ENCODE measurements at regions not wholly inside any gene's neighbourhood (a gene's known extent, or its start where the extent isn't known, plus 50 kb on each side); places are given as distances from the start of the nearest gene placed in this dataset.

- BruUV-seq (replicated peaks) = no TSS peak
- no peaks in the 10 kb centered on the region for H3K27me3 ChIP-seq (ENCODE audit: control insufficient read depth in 2 of 2, insufficient read depth in 2 of 2, low read length in 2 of 2)
- no peaks in the 10 kb centered on the region for H3K9me1 ChIP-seq (ENCODE audit: control insufficient read depth, insufficient read depth, low read length)
- no peak overlapping the region for H3K9ac ChIP-seq (ENCODE audit: insufficient read depth in 1 of 2, low read depth in 2 of 2, low read length in 2 of 2)
- FAIRE-seq (peak; percentile 67), DNase-seq (ENCODE audit: extremely low read depth in 1 of 4, low spot score in 3 of 4) (no peak), ATAC-seq (no peak)
- H2AFZ ChIP-seq (ENCODE audit: low read depth, low read length) = no peak overlapping the region
- no peaks in the 10 kb centered on the region for H3K4me1 ChIP-seq (replicated peaks in 1 of 2; ENCODE audit: control insufficient read depth in 2 of 2, insufficient read depth in 2 of 2, low read length in 2 of 2)
- ChIA-PET POLR2A (no interaction called here), CTCF (ENCODE audit: low intra/inter-chr PET ratio) (no interaction called here)
- intact Hi-C loops (cut with micrococcal nuclease) (no loop called here), in situ Hi-C loops (cut with MboI) (no loop called here)
- H3K9me3 ChIP-seq (replicated peaks; ENCODE audit: control insufficient read depth, insufficient read depth, low read depth, low read length) = no peaks in the 10 kb centered on the region
- H3K4me3 ChIP-seq = no peak overlapping the region
- TF ChIP-seq FOXP4 (CRISPR knock-in tag; IDR thresholded peaks at IDR 0.05; ENCODE audit: borderline replicate concordance) (no peak), CSDE1 (IDR thresholded peaks at IDR 0.05) (no peak), MTA1 (IDR thresholded peaks at IDR 0.05; ENCODE audit: borderline replicate concordance) (no peak)
- no peak overlapping the region for H3K4me2 ChIP-seq (ENCODE audit: insufficient read depth, low read length)
- no peaks in the 10 kb centered on the region for H4K20me1 ChIP-seq (replicated peaks; ENCODE audit: control insufficient read depth, insufficient read depth, low read length)
- no peaks in the 10 kb centered on the region for H3K79me2 ChIP-seq (ENCODE audit: control insufficient read depth, insufficient read depth, low read length)
- H3K36me3 ChIP-seq (ENCODE audit: control insufficient read depth, insufficient read depth, low read length) = no peaks in the 10 kb centered on the region
- WGBS (ENCODE audit: insufficient coverage, low coverage, missing lambda C conversion rate) = 0% methylated on average over 2 of the region's 2 CpGs
- no peak overlapping the region for H3K27ac ChIP-seq (ENCODE audit: extremely low read depth, low read depth, low read length)
Measured at GRCh38 chr15:99873451-99873850, 140.2 kb upstream of the LYSMD4 start.

- Histone ChIP-seq H3K27ac (ENCODE audit: extremely low read depth, low read depth, low read length) (no peak overlapping the region), H2AFZ (ENCODE audit: low read depth, low read length) (no peak overlapping the region), H3K79me2 (ENCODE audit: control insufficient read depth, insufficient read depth, low read length) (no peaks in the 10 kb centered on the region), H4K20me1 (replicated peaks; ENCODE audit: control insufficient read depth, insufficient read depth, low read length) (no peaks in the 10 kb centered on the region), H3K9ac (ENCODE audit: insufficient read depth in 1 of 2, low read depth in 2 of 2, low read length in 2 of 2) (no peak overlapping the region), H3K9me3 (replicated peaks; ENCODE audit: control insufficient read depth, insufficient read depth, low read depth, low read length) (no peaks in the 10 kb centered on the region), H3K36me3 (ENCODE audit: control insufficient read depth, insufficient read depth, low read length) (no peaks in the 10 kb centered on the region), H3K27me3 (ENCODE audit: control insufficient read depth in 2 of 2, insufficient read depth in 2 of 2, low read length in 2 of 2) (no peaks in the 10 kb centered on the region), H3K4me3 (no peak overlapping the region), H3K9me1 (ENCODE audit: control insufficient read depth, insufficient read depth, low read length) (no peaks in the 10 kb centered on the region), H3K4me1 (replicated peaks in 1 of 2; ENCODE audit: control insufficient read depth in 2 of 2, insufficient read depth in 2 of 2, low read length in 2 of 2) (no peaks in the 10 kb centered on the region), H3K4me2 (ENCODE audit: insufficient read depth, low read length) (no peak overlapping the region)
- 2% methylated on average over 3 of the region's 3 CpGs for WGBS (ENCODE audit: insufficient coverage, low coverage, missing lambda C conversion rate)
- intact Hi-C loops (cut with micrococcal nuclease) (no loop called here), in situ Hi-C loops (cut with MboI) (no loop called here)
- no peak for ATAC-seq
- ChIA-PET POLR2A (no interaction called here), CTCF (ENCODE audit: low intra/inter-chr PET ratio) (no interaction called here)
- no TSS peak for BruUV-seq (replicated peaks)
- no peak for FAIRE-seq
- no peak for DNase-seq (ENCODE audit: extremely low read depth in 1 of 4, low spot score in 3 of 4)
- TF ChIP-seq PHB2 (IDR thresholded peaks at IDR 0.05; ENCODE audit: low read depth) = no peak
- TF ChIP-seq SLC30A9 (CRISPR knock-in tag; IDR thresholded peaks at IDR 0.05) = no peak
- no peak for TF ChIP-seq FOXK2 (conservative IDR thresholded peaks at IDR 0.05 in 1 of 2, IDR thresholded peaks at IDR 0.05 in 1 of 2; ENCODE audit: low read depth in 2 of 2)
- TF ChIP-seq NR2C1 (IDR thresholded peaks at IDR 0.05) = no peak
- no peak for TF ChIP-seq NR2C1 (tag; IDR thresholded peaks at IDR 0.05)
- no peak for TF ChIP-seq NUFIP1 (IDR thresholded peaks at IDR 0.05; ENCODE audit: partially characterized antibody)
- no peak for TF ChIP-seq EGR1 (conservative IDR thresholded peaks at IDR 0.05)
- no peak for TF ChIP-seq ZNF282 (CRISPR knock-in tag; IDR thresholded peaks at IDR 0.05)
- TF ChIP-seq ZNF639 (CRISPR knock-in tag; conservative IDR thresholded peaks at IDR 0.05 in 1 of 2, IDR thresholded peaks at IDR 0.05 in 1 of 2) = no peak
- TF ChIP-seq GTF2A2 (tag; IDR thresholded peaks at IDR 0.05) = no peak
- TF ChIP-seq NFXL1 (CRISPR knock-in tag; IDR thresholded peaks at IDR 0.05) = no peak
- no peak for TF ChIP-seq ILK (tag; IDR thresholded peaks at IDR 0.05; ENCODE audit: borderline replicate concordance, low read depth)
Measured at GRCh38 chr15:99863550-99864198, 130.4 kb upstream of the LYSMD4 start.
